WTC11 (cell line): ENCODE measurements at regions not wholly inside any gene's neighbourhood (a gene's known extent, or its start where the extent isn't known, plus 50 kb on each side); places are given as distances from the start of the nearest gene placed in this dataset.

Source experiments
- SP1 ChIP-seq: sonication (generic); formaldehyde crosslinking; conservative IDR thresholded peaks from 2 replicates; pipeline ENCODE4 v1.8.1; 2022; ENCODE audit warnings: missing genetic modification reagents
- ZNF232 ChIP-seq: sonication (generic); formaldehyde crosslinking; IDR thresholded peaks from 2 replicates; pipeline ENCODE4 v1.8.0; 2022; ENCODE audit warnings: mild to moderate bottlenecking, missing genetic modification reagents
- TF ChIP-seq, protein P1 (sequence below): fragments of 200-600 bp; IDR thresholded peaks from 2 replicates; pipeline ENCODE4 v1.8.0; 2022; ENCODE audit warnings: antibody characterized with exemption
- TF ChIP-seq, protein P2 (sequence below): sonication (generic); formaldehyde crosslinking; IDR thresholded peaks from 2 replicates; pipeline ENCODE4 v1.8.1; 2023; ENCODE audit warnings: mild to moderate bottlenecking, missing genetic modification reagents, borderline replicate concordance

DNA sequence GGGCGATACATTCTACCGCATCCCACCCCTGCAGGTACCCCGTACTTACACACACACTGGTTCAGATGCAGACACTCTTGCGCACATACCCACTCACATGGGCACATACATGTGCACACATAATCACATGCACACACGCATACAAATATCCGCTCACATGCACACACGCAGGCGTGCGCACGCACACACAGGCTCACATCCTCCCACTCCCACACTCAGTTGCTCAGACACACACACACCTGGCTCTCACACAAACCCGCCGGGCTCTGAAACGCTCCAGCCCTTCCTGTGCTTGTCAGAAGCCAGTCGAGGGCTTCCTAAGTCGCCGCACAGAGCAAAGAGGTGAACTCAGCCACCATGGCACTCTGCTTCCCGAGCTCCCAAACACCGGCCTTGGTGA, 164.5 kb downstream of the CRYBB2 start:
- TF ChIP-seq, protein P1, sequence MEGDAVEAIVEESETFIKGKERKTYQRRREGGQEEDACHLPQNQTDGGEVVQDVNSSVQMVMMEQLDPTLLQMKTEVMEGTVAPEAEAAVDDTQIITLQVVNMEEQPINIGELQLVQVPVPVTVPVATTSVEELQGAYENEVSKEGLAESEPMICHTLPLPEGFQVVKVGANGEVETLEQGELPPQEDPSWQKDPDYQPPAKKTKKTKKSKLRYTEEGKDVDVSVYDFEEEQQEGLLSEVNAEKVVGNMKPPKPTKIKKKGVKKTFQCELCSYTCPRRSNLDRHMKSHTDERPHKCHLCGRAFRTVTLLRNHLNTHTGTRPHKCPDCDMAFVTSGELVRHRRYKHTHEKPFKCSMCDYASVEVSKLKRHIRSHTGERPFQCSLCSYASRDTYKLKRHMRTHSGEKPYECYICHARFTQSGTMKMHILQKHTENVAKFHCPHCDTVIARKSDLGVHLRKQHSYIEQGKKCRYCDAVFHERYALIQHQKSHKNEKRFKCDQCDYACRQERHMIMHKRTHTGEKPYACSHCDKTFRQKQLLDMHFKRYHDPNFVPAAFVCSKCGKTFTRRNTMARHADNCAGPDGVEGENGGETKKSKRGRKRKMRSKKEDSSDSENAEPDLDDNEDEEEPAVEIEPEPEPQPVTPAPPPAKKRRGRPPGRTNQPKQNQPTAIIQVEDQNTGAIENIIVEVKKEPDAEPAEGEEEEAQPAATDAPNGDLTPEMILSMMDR: no peak
- TF ChIP-seq, protein P2, sequence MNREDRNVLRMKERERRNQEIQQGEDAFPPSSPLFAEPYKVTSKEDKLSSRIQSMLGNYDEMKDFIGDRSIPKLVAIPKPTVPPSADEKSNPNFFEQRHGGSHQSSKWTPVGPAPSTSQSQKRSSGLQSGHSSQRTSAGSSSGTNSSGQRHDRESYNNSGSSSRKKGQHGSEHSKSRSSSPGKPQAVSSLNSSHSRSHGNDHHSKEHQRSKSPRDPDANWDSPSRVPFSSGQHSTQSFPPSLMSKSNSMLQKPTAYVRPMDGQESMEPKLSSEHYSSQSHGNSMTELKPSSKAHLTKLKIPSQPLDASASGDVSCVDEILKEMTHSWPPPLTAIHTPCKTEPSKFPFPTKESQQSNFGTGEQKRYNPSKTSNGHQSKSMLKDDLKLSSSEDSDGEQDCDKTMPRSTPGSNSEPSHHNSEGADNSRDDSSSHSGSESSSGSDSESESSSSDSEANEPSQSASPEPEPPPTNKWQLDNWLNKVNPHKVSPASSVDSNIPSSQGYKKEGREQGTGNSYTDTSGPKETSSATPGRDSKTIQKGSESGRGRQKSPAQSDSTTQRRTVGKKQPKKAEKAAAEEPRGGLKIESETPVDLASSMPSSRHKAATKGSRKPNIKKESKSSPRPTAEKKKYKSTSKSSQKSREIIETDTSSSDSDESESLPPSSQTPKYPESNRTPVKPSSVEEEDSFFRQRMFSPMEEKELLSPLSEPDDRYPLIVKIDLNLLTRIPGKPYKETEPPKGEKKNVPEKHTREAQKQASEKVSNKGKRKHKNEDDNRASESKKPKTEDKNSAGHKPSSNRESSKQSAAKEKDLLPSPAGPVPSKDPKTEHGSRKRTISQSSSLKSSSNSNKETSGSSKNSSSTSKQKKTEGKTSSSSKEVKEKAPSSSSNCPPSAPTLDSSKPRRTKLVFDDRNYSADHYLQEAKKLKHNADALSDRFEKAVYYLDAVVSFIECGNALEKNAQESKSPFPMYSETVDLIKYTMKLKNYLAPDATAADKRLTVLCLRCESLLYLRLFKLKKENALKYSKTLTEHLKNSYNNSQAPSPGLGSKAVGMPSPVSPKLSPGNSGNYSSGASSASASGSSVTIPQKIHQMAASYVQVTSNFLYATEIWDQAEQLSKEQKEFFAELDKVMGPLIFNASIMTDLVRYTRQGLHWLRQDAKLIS: no peak
- TF ChIP-seq SP1 (CRISPR knock-in tag) (no peak), ZNF232 (CRISPR knock-in tag) (no peak)
